Thyroid gland (tissue), 4 donors: ENCODE measurements at regions not wholly inside any gene's neighbourhood (a gene's known extent, or its start where the extent isn't known, plus 50 kb on each side); places are given as distances from the start of the nearest gene placed in this dataset.
"Not testable (repeated sequence)": the region's sequence is repeated elsewhere in the genome, so short reads cannot be mapped to it uniquely, and the experiment has no call there.

Experiments
- DNase-seq, 2 donors: peaks; one replicate each; pipeline ENCODE4 v3.0.0-alpha.2; 2019
- H3K27ac ChIP-seq, 3 donors: fragments of 200-600 bp; sonication (generic); 1 replicate in 2 of 3; 2 replicates in 1 of 3; pipeline ENCODE4 v1.5.1; 2016 to 2019; ENCODE audit warnings: mild to moderate bottlenecking in 1 of 3, moderate library complexity in 1 of 3
- H3K27me3 ChIP-seq: fragments of 200-600 bp; sonication (generic); one replicate; pipeline ENCODE4 v1.5.1; 2019
- H3K36me3 ChIP-seq, 2 donors: fragments of 200-600 bp; sonication (generic); one replicate each; pipeline ENCODE4 v1.5.1; 2016 to 2019
- H3K4me1 ChIP-seq, 2 donors: fragments of 200-600 bp; sonication (generic); one replicate each; pipeline ENCODE4 v1.5.1; 2017 to 2019
- H3K4me3 ChIP-seq, 3 donors: fragments of 200-600 bp; sonication (generic); replicated peaks in 1 of 3; 1 replicate in 2 of 3; 2 replicates in 1 of 3; pipeline ENCODE4 v1.5.1; 2016; ENCODE audit warnings: mild to moderate bottlenecking in 1 of 3
- H3K9me3 ChIP-seq: fragments of 200-600 bp; sonication (generic); one replicate; pipeline ENCODE4 v1.5.1; 2017
- POLR2A ChIP-seq, 2 donors: fragments of 450-650 bp; IDR thresholded peaks; one replicate each; pipeline ENCODE4 v1.6.1; 2017; ENCODE audit warnings: antibody characterized with exemption in 2 of 2, mild to moderate bottlenecking in 2 of 2, moderate library complexity in 1 of 2
- WGBS, 2 donors: methylation state at CpG; one replicate each; pipeline ENCODE4 v1.1.5; 2017; 5-methylcytosine and 5-hydroxymethylcytosine counted together
- intact Hi-C: fragments of 100-400 bp; cut with DNase I; formaldehyde crosslinking; loops from one replicate; pipeline ENCODE4 v1.15.1; 2023
- TF ChIP-seq, protein P1 (sequence below), 6 experiments: fragments of 200-600 bp in 3 of 6; fragments of 450-650 bp in 3 of 6; sonication (generic) in 3 of 6; IDR thresholded peaks; one replicate each; pipeline ENCODE4 v1.5.1; 2016 to 2019; ENCODE audit warnings: antibody characterized with exemption in 6 of 6, mild to moderate bottlenecking in 2 of 6, inconsistent platforms in 1 of 6, moderate library complexity in 1 of 6

DNA sequence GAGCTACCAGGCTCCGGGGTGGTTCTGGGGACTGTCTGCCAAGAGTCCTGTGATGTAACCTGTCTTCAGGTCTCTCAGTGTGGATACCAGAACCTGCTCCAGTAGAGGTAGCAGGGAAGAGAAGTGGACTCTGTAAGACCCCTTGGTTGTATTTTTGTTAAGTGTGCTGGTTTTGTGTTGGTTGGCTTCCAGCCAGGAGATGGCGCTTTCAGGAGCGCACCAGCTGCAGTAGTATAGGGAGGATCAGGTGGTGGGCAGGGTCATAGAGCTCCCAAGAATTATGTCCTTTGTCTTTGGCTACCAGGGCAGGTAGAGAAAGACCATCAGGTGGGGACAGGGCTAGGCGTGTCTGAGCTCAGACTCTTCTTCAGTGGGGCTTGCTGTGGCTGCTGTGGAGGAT is 1147.2 kb upstream of the ADGRL4 start:
- intact Hi-C loops, result no loop called here
- Histone ChIP-seq H3K36me3 (no peaks in the 10 kb centered on the region), H3K27me3 (no peaks in the 10 kb centered on the region), H3K4me1 (no peaks in the 10 kb centered on the region), H3K9me3 (no peaks in the 10 kb centered on the region), H3K4me3 (no peak overlapping the region), H3K27ac (no peak overlapping the region)
- 90 to 98% methylated on average over 3 to 4 of the region's 4 CpGs for WGBS, 2 donors
- DNase-seq, result no peak
- TF ChIP-seq, protein P1, sequence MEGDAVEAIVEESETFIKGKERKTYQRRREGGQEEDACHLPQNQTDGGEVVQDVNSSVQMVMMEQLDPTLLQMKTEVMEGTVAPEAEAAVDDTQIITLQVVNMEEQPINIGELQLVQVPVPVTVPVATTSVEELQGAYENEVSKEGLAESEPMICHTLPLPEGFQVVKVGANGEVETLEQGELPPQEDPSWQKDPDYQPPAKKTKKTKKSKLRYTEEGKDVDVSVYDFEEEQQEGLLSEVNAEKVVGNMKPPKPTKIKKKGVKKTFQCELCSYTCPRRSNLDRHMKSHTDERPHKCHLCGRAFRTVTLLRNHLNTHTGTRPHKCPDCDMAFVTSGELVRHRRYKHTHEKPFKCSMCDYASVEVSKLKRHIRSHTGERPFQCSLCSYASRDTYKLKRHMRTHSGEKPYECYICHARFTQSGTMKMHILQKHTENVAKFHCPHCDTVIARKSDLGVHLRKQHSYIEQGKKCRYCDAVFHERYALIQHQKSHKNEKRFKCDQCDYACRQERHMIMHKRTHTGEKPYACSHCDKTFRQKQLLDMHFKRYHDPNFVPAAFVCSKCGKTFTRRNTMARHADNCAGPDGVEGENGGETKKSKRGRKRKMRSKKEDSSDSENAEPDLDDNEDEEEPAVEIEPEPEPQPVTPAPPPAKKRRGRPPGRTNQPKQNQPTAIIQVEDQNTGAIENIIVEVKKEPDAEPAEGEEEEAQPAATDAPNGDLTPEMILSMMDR (IDR thresholded peaks at IDR 0.05), result no peak
- no peak for TF ChIP-seq POLR2A (IDR thresholded peaks at IDR 0.05)

- WGBS, 2 donors, result 0 to 100% methylated on average over 1 of the region's 1 CpG
- H3K4me1 ChIP-seq, result no peaks in the 10 kb centered on the region
- H3K27me3 ChIP-seq, result no peaks in the 10 kb centered on the region
- no peak for DNase-seq
- TF ChIP-seq, protein P1 (IDR thresholded peaks at IDR 0.05), result no peak
- no peak for TF ChIP-seq POLR2A (IDR thresholded peaks at IDR 0.05)
- no peak overlapping the region for H3K27ac ChIP-seq
- no peak overlapping the region for H3K4me3 ChIP-seq
- H3K9me3 ChIP-seq, result no peaks in the 10 kb centered on the region
- H3K36me3 ChIP-seq, result no peaks in the 10 kb centered on the region
- intact Hi-C loops, result no loop called here
Measured at GRCh38 chr1:80143361-80143760, 1136.8 kb upstream of the ADGRL4 start.

DNA sequence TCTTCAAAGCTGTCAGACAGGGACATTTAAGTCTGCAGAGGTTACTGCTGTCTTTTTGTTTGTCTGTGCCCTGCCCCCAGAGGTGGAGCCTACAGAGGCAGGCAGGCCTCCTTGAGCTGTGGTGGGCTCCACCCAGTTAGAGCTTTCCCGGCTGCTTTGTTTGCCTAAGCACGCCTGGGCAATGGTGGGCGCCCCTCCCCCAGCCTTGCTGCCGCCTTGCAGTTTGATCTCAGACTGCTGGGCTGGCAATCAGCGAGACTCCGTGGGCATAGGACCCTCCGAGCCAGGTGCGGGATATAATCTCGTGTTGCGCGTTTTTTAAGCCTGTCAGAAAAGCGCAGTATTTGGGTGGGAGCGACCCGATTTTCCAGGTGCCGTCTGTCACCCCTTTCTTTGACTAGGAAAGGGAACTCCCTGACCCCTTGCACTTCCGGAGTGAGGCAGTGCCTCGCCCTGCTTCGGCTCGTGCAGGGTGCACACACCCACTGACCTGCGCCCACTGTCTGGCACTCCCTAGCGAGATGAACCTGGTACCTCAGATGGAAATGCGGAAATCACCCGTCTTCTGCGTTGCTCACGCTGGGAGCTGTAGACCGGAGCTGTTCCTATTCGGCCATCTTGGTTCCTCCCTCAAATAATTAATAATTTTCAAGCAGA is 1131.5 kb upstream of the ADGRL4 start:
- intact Hi-C loops, DNase-seq, H3K36me3 ChIP-seq, H3K4me3 ChIP-seq, H3K27ac ChIP-seq, H3K4me1 ChIP-seq, H3K9me3 ChIP-seq, H3K27me3 ChIP-seq: not testable (repeated sequence)
- WGBS, 2 donors, result 89 to 94% methylated on average over 20 to 25 of the region's 27 CpGs

- no peak overlapping the region for H3K27ac ChIP-seq
- H3K4me1 ChIP-seq, result no peaks in the 10 kb centered on the region
- H3K27me3 ChIP-seq, result no peaks in the 10 kb centered on the region
- no peak overlapping the region for H3K4me3 ChIP-seq
- DNase-seq, result no peak
- WGBS, 2 donors, result 85% methylated on average over 3 of the region's 3 CpGs
- TF ChIP-seq POLR2A (IDR thresholded peaks at IDR 0.05), result no peak
- TF ChIP-seq, protein P1 (IDR thresholded peaks at IDR 0.05), result no peak
- intact Hi-C loops, result no loop called here
- no peaks in the 10 kb centered on the region for H3K9me3 ChIP-seq
- H3K36me3 ChIP-seq, result no peaks in the 10 kb centered on the region
Measured at GRCh38 chr1:80113168-80114038, 1106.9 kb upstream of the ADGRL4 start.

DNA sequence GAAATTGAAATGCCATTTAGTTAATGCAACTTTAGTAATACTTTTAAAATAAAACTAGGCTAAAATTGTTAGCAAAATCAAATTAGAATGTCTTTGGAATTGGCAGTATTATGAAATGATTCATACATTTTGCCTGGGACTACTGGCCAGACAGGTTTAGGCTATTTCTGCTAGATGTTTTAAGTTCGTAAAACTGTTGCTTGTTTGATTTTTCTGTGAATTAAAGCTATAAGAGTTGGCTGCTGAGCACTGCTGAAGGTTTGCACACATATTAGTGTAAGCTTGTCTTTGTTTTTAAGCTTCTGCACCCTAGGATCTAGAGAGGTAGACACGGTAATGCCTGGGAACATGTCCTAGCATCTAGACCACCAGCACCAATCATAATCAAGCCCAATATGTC is 1094.6 kb upstream of the ADGRL4 start:
- WGBS, 2 donors, result 82 to 94% methylated on average over 2 of the region's 2 CpGs
- Histone ChIP-seq H3K4me1 (no peaks in the 10 kb centered on the region), H3K9me3 (no peaks in the 10 kb centered on the region), H3K27ac (no peak overlapping the region), H3K36me3 (no peaks in the 10 kb centered on the region), H3K4me3 (no peak overlapping the region), H3K27me3 (no peaks in the 10 kb centered on the region)
- TF ChIP-seq POLR2A (IDR thresholded peaks at IDR 0.05), result no peak
- TF ChIP-seq, protein P1 (IDR thresholded peaks at IDR 0.05), result no peak
- intact Hi-C loops, result no loop called here
- DNase-seq, result no peak
